HEK293 (cell line): ENCODE measurements at regions not wholly inside any gene's neighbourhood (a gene's known extent, or its start where the extent isn't known, plus 50 kb on each side); places are given as distances from the start of the nearest gene placed in this dataset.

Experiments used
- CTCF ChIP-seq: fragments of 450-650 bp; formaldehyde crosslinking; IDR thresholded peaks from 2 replicates; pipeline ENCODE4 v1.5.1; 2016; ENCODE audit warnings: missing biosample characterization, missing genetic modification characterization
- GLIS1 ChIP-seq: fragments of 450-650 bp; formaldehyde crosslinking; IDR thresholded peaks from 2 replicates; pipeline ENCODE4 v1.5.1; 2016; ENCODE audit warnings: missing biosample characterization, missing genetic modification characterization
- OVOL3 ChIP-seq: fragments of 450-650 bp; formaldehyde crosslinking; IDR thresholded peaks from 2 replicates; pipeline ENCODE4 v1.5.1; 2016; ENCODE audit warnings: missing biosample characterization, missing genetic modification characterization
- YY1 ChIP-seq: fragments of 450-650 bp; formaldehyde crosslinking; IDR thresholded peaks from 2 replicates; pipeline ENCODE4 v1.5.1; 2018; ENCODE audit warnings: missing biosample characterization, missing genetic modification characterization
- ZNF121 ChIP-seq: fragments of 450-650 bp; formaldehyde crosslinking; IDR thresholded peaks from 2 replicates; pipeline ENCODE4 v1.5.1; 2016; ENCODE audit warnings: missing biosample characterization, missing genetic modification characterization
- ZNF146 ChIP-seq: fragments of 450-650 bp; formaldehyde crosslinking; IDR thresholded peaks from 2 replicates; pipeline ENCODE4 v1.5.1; 2016; ENCODE audit warnings: missing biosample characterization, missing genetic modification characterization
- ZNF24 ChIP-seq: fragments of 450-650 bp; formaldehyde crosslinking; IDR thresholded peaks from 2 replicates; pipeline ENCODE4 v1.5.1; 2016; ENCODE audit warnings: missing biosample characterization, missing genetic modification characterization
- ZNF394 ChIP-seq: fragments of 450-650 bp; formaldehyde crosslinking; IDR thresholded peaks from 2 replicates; pipeline ENCODE4 v1.5.1; 2016; ENCODE audit warnings: missing biosample characterization, missing genetic modification characterization, mild to moderate bottlenecking, moderate library complexity, borderline replicate concordance
- ZNF560 ChIP-seq: fragments of 450-650 bp; formaldehyde crosslinking; IDR thresholded peaks from 2 replicates; pipeline ENCODE4 v1.5.1; 2017; ENCODE audit warnings: missing biosample characterization, missing genetic modification characterization, borderline replicate concordance
- ZNF600 ChIP-seq: fragments of 450-650 bp; formaldehyde crosslinking; IDR thresholded peaks from 2 replicates; pipeline ENCODE4 v1.5.1; 2016; ENCODE audit warnings: missing biosample characterization, missing genetic modification characterization
- ZNF621 ChIP-seq: fragments of 450-650 bp; formaldehyde crosslinking; IDR thresholded peaks from 2 replicates; pipeline ENCODE4 v1.5.1; 2017; ENCODE audit warnings: missing biosample characterization, missing genetic modification characterization
- ZNF76 ChIP-seq: fragments of 450-650 bp; formaldehyde crosslinking; IDR thresholded peaks from 2 replicates; pipeline ENCODE4; 2016; ENCODE audit warnings: low read depth, missing biosample characterization, missing genetic modification characterization, borderline replicate concordance
- TF ChIP-seq, protein P1 (sequence below): sonication (generic); formaldehyde crosslinking; IDR thresholded peaks from 2 replicates; pipeline ENCODE4 v1.8.1; 2022; ENCODE audit warnings: mild to moderate bottlenecking, moderate library complexity, missing genetic modification reagents

DNA sequence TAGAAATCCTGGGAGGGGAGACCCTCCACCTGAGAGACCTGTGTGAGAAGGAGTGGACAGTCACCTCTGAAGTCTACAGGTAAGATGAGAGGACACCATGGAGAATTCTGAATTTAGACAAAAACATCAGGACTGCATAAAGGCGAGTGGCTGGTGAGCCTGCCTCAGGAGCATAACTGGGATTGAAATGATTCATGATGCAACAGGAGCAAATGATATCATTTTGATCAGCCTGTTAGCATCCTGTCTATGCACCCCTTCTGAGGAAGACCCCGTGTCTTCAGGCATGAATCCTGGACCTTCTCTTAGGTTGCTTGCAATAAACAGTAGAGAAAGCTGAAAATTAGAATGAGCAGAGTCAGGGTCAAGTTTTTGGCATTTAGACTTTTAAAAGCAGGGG lies 245.8 kb downstream of the ETAA1 start:
- TF ChIP-seq GLIS1 (tag by site-specific recombination) (no peak), CTCF (tag by site-specific recombination) (no peak), OVOL3 (no peak), ZNF76 (tag by site-specific recombination) (no peak), ZNF621 (tag by site-specific recombination) (no peak), ZNF560 (tag by site-specific recombination) (no peak), ZNF24 (tag by site-specific recombination) (no peak), ZNF600 (tag by site-specific recombination) (no peak), YY1 (no peak), ZNF394 (tag by site-specific recombination) (no peak), ZNF146 (tag by site-specific recombination) (no peak), ZNF121 (tag by site-specific recombination) (no peak)
- TF ChIP-seq, protein P1, sequence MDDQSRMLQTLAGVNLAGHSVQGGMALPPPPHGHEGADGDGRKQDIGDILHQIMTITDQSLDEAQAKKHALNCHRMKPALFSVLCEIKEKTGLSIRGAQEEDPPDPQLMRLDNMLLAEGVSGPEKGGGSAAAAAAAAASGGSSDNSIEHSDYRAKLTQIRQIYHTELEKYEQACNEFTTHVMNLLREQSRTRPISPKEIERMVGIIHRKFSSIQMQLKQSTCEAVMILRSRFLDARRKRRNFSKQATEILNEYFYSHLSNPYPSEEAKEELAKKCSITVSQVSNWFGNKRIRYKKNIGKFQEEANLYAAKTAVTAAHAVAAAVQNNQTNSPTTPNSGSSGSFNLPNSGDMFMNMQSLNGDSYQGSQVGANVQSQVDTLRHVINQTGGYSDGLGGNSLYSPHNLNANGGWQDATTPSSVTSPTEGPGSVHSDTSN (CRISPR knock-in tag) = no peak
